AG10803 (cell line): ENCODE measurements at regions not wholly inside any gene's neighbourhood (a gene's known extent, or its start where the extent isn't known, plus 50 kb on each side); places are given as distances from the start of the nearest gene placed in this dataset.

Source experiments
- DNase-seq: peaks from one replicate; pipeline ENCODE4 v3.0.0; 2010; ENCODE audit warnings: low read depth
- H3K4me3 ChIP-seq: 2 replicates; pipeline ENCODE4 v1.5.1; 2011; ENCODE audit warnings: mild to moderate bottlenecking, low read length, control low read depth
- TF ChIP-seq, protein P1 (sequence below): conservative IDR thresholded peaks from 2 replicates; pipeline ENCODE4 v1.5.1; 2011; ENCODE audit warnings: mild to moderate bottlenecking, low read length, control low read depth, inconsistent platforms

DNA sequence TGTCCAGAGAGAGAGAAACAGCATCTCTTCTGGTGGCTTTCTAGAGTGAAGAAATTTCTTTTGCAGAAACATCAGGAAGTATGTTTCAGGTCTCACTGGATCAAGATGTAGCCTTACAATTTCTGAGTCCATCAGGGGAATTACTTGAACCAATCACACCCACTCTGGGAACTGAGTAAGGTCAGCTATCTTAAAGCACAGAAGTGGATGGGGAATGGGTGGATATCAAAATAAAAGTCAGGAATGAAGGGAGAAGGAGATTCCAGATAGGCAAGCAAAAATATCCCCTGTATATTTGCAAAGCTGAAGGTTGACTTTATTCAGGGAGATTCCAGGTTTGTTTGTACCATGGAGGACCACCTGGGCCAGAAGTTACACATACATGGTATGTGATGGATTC, 188.0 kb downstream of the CYRIA start:
- H3K4me3 ChIP-seq = no peak overlapping the region
- DNase-seq = no peak
- TF ChIP-seq, protein P1, sequence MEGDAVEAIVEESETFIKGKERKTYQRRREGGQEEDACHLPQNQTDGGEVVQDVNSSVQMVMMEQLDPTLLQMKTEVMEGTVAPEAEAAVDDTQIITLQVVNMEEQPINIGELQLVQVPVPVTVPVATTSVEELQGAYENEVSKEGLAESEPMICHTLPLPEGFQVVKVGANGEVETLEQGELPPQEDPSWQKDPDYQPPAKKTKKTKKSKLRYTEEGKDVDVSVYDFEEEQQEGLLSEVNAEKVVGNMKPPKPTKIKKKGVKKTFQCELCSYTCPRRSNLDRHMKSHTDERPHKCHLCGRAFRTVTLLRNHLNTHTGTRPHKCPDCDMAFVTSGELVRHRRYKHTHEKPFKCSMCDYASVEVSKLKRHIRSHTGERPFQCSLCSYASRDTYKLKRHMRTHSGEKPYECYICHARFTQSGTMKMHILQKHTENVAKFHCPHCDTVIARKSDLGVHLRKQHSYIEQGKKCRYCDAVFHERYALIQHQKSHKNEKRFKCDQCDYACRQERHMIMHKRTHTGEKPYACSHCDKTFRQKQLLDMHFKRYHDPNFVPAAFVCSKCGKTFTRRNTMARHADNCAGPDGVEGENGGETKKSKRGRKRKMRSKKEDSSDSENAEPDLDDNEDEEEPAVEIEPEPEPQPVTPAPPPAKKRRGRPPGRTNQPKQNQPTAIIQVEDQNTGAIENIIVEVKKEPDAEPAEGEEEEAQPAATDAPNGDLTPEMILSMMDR = no peak

DNA sequence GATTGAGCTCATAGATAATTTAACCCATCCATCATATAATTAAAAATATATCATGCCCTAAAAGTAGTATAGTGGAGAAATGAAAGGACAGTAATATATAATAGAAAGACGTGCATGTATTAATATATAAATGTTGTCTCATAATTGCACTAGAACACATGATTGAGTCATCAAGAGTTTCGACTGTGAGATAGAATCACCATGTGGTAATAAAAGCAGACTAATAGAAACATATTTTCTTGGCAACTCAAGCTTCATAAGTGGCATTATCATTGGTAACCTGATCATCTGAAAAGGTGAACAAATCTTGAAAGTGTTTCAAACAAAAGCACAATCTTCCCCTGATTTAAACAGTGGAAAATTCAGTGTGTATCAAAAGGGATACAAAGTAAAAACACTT, 188.8 kb downstream of the CYRIA start:
- no peak overlapping the region for H3K4me3 ChIP-seq
- DNase-seq = no peak
- TF ChIP-seq, protein P1 = no peak

DNA sequence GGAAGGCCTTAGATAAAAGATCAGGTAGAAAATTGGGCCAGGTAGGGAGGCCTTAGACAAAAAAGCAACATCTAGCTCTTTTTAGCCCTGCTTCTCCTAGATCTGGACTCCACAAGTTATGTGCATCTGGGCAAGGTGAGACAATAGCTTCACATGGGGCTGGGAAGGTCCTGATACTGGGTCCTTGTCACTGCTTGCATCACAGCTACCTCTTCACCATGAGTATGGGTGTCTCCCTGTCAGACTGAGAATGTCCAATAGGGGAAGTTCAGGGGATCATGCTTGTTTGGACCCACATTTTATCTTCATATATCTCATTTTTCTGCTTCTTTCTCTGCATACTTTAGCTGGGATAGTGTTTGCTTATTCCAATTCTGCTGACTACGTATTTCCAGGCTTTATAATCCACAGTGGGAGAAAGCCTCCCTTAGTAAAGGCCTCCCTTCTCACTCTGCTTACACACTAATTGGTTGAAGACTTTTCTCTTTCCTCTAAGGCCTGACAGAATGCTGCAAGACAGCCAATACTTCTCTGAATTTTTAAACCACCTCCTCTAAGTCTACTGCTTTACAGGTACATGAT, 189.6 kb downstream of the CYRIA start:
- DNase-seq = no peak
- TF ChIP-seq, protein P1 = no peak
- H3K4me3 ChIP-seq = no peak overlapping the region

DNA sequence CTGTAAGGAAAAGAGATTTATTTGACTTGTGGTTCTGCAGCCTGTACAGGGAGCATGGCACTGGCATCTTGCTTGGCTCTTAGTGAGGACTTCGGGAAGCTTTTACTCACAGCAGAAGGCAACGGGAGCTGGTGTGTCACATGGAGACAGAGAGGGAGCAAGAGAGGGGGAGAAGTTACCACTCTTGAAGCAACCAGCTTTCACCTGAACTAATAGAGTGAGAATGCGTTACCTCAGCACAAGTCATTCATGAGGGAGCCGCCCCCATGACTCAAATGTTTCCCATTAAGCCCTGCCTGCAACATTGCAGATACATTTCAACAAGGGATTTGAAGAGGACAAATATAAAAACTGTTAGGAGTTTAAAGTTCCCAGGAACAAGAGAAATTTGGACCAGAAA, 190.0 kb downstream of the CYRIA start:
- DNase-seq = no peak
- no peak overlapping the region for H3K4me3 ChIP-seq
- TF ChIP-seq, protein P1 = no peak

DNA sequence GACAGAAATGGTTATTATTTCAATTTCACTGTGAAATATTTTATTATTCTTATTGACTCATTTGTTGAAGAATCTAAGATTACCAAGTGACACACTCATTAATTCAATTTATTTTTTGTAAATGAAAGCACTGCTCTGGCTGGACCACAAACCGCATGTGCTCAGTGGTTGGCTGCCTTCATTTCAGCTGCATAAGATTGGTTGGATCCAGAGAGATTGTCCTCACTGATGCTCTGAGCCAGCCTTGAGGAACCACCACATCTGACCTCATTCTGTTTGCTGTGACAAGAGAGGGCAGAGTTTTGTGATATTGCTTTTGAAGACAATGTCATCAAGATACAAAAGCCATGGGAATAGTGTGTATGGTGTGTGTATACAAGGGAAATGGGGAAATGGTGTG, 192.1 kb downstream of the CYRIA start:
- no peak for DNase-seq
- TF ChIP-seq, protein P1 = no peak
- H3K4me3 ChIP-seq = no peak overlapping the region

DNA sequence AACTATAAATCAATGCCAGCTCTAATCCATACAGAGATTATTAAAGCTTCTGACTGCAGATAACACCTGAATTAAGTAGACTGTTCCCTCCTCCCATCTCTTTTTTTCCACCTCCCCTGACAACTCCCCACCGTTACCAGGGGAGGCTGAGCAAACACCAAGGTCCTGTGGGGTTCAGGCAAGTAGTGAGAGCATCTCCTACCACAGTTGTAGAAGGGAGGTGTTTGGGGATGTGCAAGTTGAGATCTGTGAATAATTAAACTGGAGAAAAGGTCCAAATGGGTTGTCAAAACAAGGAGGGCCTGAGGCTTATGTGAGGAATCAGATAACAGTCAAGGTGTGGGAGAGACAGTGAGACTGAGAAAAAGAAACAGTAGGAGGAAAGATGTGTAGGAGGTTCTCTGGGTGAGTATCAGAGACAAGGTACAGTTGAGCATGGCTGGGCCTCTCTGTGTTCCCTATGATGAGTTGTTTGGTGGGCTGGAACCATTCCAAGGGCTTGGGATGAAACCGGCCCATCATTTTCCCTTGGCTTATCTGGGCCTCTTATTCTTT, 194.6 kb downstream of the CYRIA start:
- H3K4me3 ChIP-seq = no peak overlapping the region
- DNase-seq = no peak
- TF ChIP-seq, protein P1 = no peak

DNA sequence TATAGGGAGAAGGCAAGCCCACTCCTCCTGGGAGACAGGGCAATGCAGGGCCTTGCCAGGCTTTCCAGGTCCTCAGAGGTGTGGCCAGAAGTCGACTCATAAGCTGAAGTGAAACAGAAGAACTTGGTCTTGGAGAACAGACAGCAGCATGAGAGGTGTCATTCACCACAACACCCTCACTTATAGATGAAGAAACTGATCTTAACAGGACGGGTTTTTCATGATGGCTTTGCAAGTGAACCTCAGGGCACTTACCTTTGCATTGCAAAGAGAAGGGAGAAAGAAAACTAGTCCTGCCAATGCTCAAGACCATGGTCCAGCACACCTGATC, 198.8 kb downstream of the CYRIA start:
- DNase-seq = no peak
- no peak overlapping the region for H3K4me3 ChIP-seq
- TF ChIP-seq, protein P1 = no peak
